ENCODE measurements at regions not wholly inside any gene's neighbourhood (a gene's known extent, or its start where the extent isn't known, plus 50 kb on each side); places are given as distances from the start of the nearest gene placed in this dataset.
"Not testable (repeated sequence)": the region's sequence is repeated elsewhere in the genome, so short reads cannot be mapped to it uniquely, and the experiment has no call there.

GRCh38 chr14:30468354-30468753 lies 90.6 kb upstream of the G2E3 start:
- no peaks in the 10 kb centered on the region for H3K9me3 ChIP-seq (ENCODE audit: insufficient read depth, low read length)
- H3K4me1 ChIP-seq (ENCODE audit: low read length) = no peaks in the 10 kb centered on the region
- no peak overlapping the region for H3K27ac ChIP-seq (ENCODE audit: low read length)
- no peak overlapping the region for H2AFZ ChIP-seq (ENCODE audit: low read depth, low read length)
- no peak overlapping the region for H3K4me3 ChIP-seq (ENCODE audit: low read length)
- no peak overlapping the region for H3K4me2 ChIP-seq (ENCODE audit: low read length)
- H4K20me1 ChIP-seq (ENCODE audit: insufficient read depth, low read length) = no peaks in the 10 kb centered on the region
- H3K9ac ChIP-seq (ENCODE audit: low read length) = no peak overlapping the region
- no peaks in the 10 kb centered on the region for H3K79me2 ChIP-seq (ENCODE audit: low read length)
- no peaks in the 10 kb centered on the region for H3K27me3 ChIP-seq (ENCODE audit: low read depth, low read length)
- TF ChIP-seq CTCF (IDR thresholded peaks at IDR 0.05; ENCODE audit: low read depth, low read length) = no peak
- TF ChIP-seq EZH2phosphoT487 (IDR thresholded peaks at IDR 0.05; ENCODE audit: low read depth) = no peak
- no peaks in the 10 kb centered on the region for H3K36me3 ChIP-seq (replicated peaks; ENCODE audit: low read depth, low read length)

- H3K9me3 ChIP-seq (ENCODE audit: insufficient read depth, low read length) = no peaks in the 10 kb centered on the region
- no peaks in the 10 kb centered on the region for H3K27me3 ChIP-seq (ENCODE audit: low read depth, low read length)
- H3K4me3 ChIP-seq (ENCODE audit: low read length) = no peak overlapping the region
- no peaks in the 10 kb centered on the region for H3K79me2 ChIP-seq (ENCODE audit: low read length)
- no peaks in the 10 kb centered on the region for H3K36me3 ChIP-seq (replicated peaks; ENCODE audit: low read depth, low read length)
- no peak overlapping the region for H2AFZ ChIP-seq (ENCODE audit: low read depth, low read length)
- no peaks in the 10 kb centered on the region for H3K4me1 ChIP-seq (ENCODE audit: low read length)
- H3K27ac ChIP-seq (ENCODE audit: low read length) = no peak overlapping the region
- H4K20me1 ChIP-seq (ENCODE audit: insufficient read depth, low read length) = no peaks in the 10 kb centered on the region
- H3K9ac ChIP-seq (ENCODE audit: low read length) = no peak overlapping the region
- TF ChIP-seq EZH2phosphoT487 (IDR thresholded peaks at IDR 0.05; ENCODE audit: low read depth) = no peak
- TF ChIP-seq CTCF (IDR thresholded peaks at IDR 0.05; ENCODE audit: low read depth, low read length) = no peak
- H3K4me2 ChIP-seq (ENCODE audit: low read length) = no peak overlapping the region
Measured at GRCh38 chr14:30471980-30472379, 87.0 kb upstream of the G2E3 start.

GRCh38 chr14:30473846-30474696 lies 84.9 kb upstream of the G2E3 start:
- H3K79me2 ChIP-seq (ENCODE audit: low read length); H3K9me3 ChIP-seq (ENCODE audit: insufficient read depth, low read length); H4K20me1 ChIP-seq (ENCODE audit: insufficient read depth, low read length); H3K4me3 ChIP-seq (ENCODE audit: low read length); H3K27me3 ChIP-seq (ENCODE audit: low read depth, low read length); H3K4me2 ChIP-seq (ENCODE audit: low read length); H3K9ac ChIP-seq (ENCODE audit: low read length); H2AFZ ChIP-seq (ENCODE audit: low read depth, low read length); H3K27ac ChIP-seq (ENCODE audit: low read length); H3K36me3 ChIP-seq (replicated peaks; ENCODE audit: low read depth, low read length); H3K4me1 ChIP-seq (ENCODE audit: low read length): not testable (repeated sequence)

- H3K4me2 ChIP-seq (ENCODE audit: low read length) = no peak overlapping the region
- no peaks in the 10 kb centered on the region for H3K9me3 ChIP-seq (ENCODE audit: insufficient read depth, low read length)
- H3K36me3 ChIP-seq (replicated peaks; ENCODE audit: low read depth, low read length) = no peaks in the 10 kb centered on the region
- no peaks in the 10 kb centered on the region for H4K20me1 ChIP-seq (ENCODE audit: insufficient read depth, low read length)
- H3K4me3 ChIP-seq (ENCODE audit: low read length) = no peak overlapping the region
- TF ChIP-seq CTCF (IDR thresholded peaks at IDR 0.05; ENCODE audit: low read depth, low read length) = no peak
- no peak for TF ChIP-seq EZH2phosphoT487 (IDR thresholded peaks at IDR 0.05; ENCODE audit: low read depth)
- no peaks in the 10 kb centered on the region for H3K27me3 ChIP-seq (ENCODE audit: low read depth, low read length)
- no peak overlapping the region for H2AFZ ChIP-seq (ENCODE audit: low read depth, low read length)
- no peaks in the 10 kb centered on the region for H3K4me1 ChIP-seq (ENCODE audit: low read length)
- H3K79me2 ChIP-seq (ENCODE audit: low read length) = no peaks in the 10 kb centered on the region
- H3K27ac ChIP-seq (ENCODE audit: low read length) = no peak overlapping the region
- no peak overlapping the region for H3K9ac ChIP-seq (ENCODE audit: low read length)
Measured at GRCh38 chr14:30482276-30482675, 76.7 kb upstream of the G2E3 start.

Measured in OCI-LY3 (cell line).